Gastroesophageal sphincter (tissue), 3 donors: ENCODE measurements at regions not wholly inside any gene's neighbourhood (a gene's known extent, or its start where the extent isn't known, plus 50 kb on each side); places are given as distances from the start of the nearest gene placed in this dataset.

Source experiments
- CTCF ChIP-seq, 4 experiments: fragments of 200-600 bp in 2 of 4; fragments of 450-650 bp in 2 of 4; sonication (generic) in 1 of 4; IDR thresholded peaks; one replicate each; pipeline ENCODE4 v1.5.1; 2017 to 2019; ENCODE audit warnings: antibody characterized with exemption in 4 of 4, mild to moderate bottlenecking in 2 of 4, moderate library complexity in 2 of 4
- EP300 ChIP-seq: sonication (generic); formaldehyde crosslinking; IDR thresholded peaks from one replicate; pipeline ENCODE4 v1.6.1; 2017; ENCODE audit warnings: antibody characterized with exemption, mild to moderate bottlenecking
- POLR2A ChIP-seq, 2 donors: fragments of 450-650 bp; IDR thresholded peaks; one replicate each; pipeline ENCODE4 v1.6.1; 2017; ENCODE audit warnings: antibody characterized with exemption in 2 of 2, mild to moderate bottlenecking in 2 of 2, moderate library complexity in 1 of 2
- POLR2AphosphoS5 ChIP-seq: sonication (generic); formaldehyde crosslinking; IDR thresholded peaks from one replicate; pipeline ENCODE4 v1.6.1; 2017; ENCODE audit warnings: antibody characterized with exemption

GRCh38 chr6:15745781-15746180 lies 83.0 kb upstream of the DTNBP1 start:
- TF ChIP-seq CTCF (IDR thresholded peaks at IDR 0.05) (no peak), POLR2AphosphoS5 (no peak), POLR2A (IDR thresholded peaks at IDR 0.05) (no peak), EP300 (no peak)
